ENCODE measurements at regions not wholly inside any gene's neighbourhood (a gene's known extent, or its start where the extent isn't known, plus 50 kb on each side); places are given as distances from the start of the nearest gene placed in this dataset.

DNA sequence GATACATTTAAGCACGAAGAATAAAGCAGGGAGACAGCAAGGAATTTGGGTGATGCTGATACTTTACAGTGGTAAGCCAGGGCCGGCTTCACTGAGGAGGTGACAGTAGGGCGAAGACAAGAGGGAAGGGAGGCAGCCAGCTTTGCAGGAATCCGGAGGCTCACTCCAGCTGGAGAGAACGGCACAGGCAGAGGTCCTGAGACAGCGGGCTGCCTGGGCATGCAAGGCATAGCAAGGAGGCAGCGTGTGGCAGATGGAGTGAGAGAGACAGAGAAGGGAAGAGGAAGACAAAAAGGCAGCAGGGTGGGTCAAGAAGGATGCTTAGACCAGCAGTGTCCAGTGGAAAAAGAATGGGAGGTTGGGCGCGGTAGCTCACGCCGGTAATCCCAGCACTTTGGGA is 83.2 kb upstream of the WASF3 start:
- in situ Hi-C loops (cut with MboI; ENCODE audit: low sequenced_read_pairs): no loop called here
- H3K9me3 ChIP-seq (ENCODE audit: control insufficient read depth, insufficient read depth, low read length): no peaks in the 10 kb centered on the region
- H4K20me1 ChIP-seq (ENCODE audit: insufficient read depth, low read length): no peaks in the 10 kb centered on the region
- BruUV-seq (replicated peaks): no TSS peak
- no peak overlapping the region for H2BK15ac ChIP-seq (ENCODE audit: low read depth, low read length)
- intact Hi-C loops (cut with micrococcal nuclease): no loop called here
- H2AK5ac ChIP-seq (ENCODE audit: low read depth, low read length): no peak overlapping the region
- no peak overlapping the region for H3K18ac ChIP-seq (ENCODE audit: low read depth, low read length)
- H3K23ac ChIP-seq (ENCODE audit: low read depth, low read length): no peak overlapping the region
- H3K9ac ChIP-seq (ENCODE audit: low read depth, low read length): no peak overlapping the region
- H2BK120ac ChIP-seq (ENCODE audit: low read depth, low read length): no peak overlapping the region
- H4K91ac ChIP-seq (ENCODE audit: insufficient read depth, low read depth, low read length): no peak overlapping the region
- no peaks in the 10 kb centered on the region for H3K36me3 ChIP-seq (ENCODE audit: control insufficient read depth, insufficient read depth, low read length)
- H4K8ac ChIP-seq (ENCODE audit: low read depth in 2 of 2, low read length in 2 of 2): no peak overlapping the region
- DNase-seq (no peak), ATAC-seq (ENCODE audit: low read depth) (no peak)
- no peak overlapping the region for H2BK20ac ChIP-seq (ENCODE audit: low read depth, low read length)
- no peak overlapping the region for H3K56ac ChIP-seq (ENCODE audit: extremely low read depth, insufficient read depth, low read length)
- H3K4me2 ChIP-seq (ENCODE audit: low read depth, low read length): no peak overlapping the region
- no peaks in the 10 kb centered on the region for H3K79me1 ChIP-seq (ENCODE audit: low read depth in 1 of 2, low read length in 2 of 2)
- H3K9me1 ChIP-seq (ENCODE audit: insufficient read depth, low read length): peaks cover 9% of the 10 kb centered on the region; the same call in 1 of the 2 replicates
- no peak overlapping the region for H3K4me3 ChIP-seq (ENCODE audit: insufficient read depth, low read depth, low read length)
- dilution Hi-C loops (cut with HindIII; ENCODE audit: low sequenced_read_pairs, unreplicated experiment): no loop called here
- no peak overlapping the region for H3K27ac ChIP-seq (ENCODE audit: insufficient read depth, low read length)
- H3K27me3 ChIP-seq (ENCODE audit: control insufficient read depth, insufficient read depth, low read length): no peaks in the 10 kb centered on the region
- H3K4me1 ChIP-seq (ENCODE audit: control insufficient read depth, insufficient read depth, low read length): peaks cover 9% of the 10 kb centered on the region; the same call in 1 of the 2 replicates
- TF ChIP-seq, protein P1, sequence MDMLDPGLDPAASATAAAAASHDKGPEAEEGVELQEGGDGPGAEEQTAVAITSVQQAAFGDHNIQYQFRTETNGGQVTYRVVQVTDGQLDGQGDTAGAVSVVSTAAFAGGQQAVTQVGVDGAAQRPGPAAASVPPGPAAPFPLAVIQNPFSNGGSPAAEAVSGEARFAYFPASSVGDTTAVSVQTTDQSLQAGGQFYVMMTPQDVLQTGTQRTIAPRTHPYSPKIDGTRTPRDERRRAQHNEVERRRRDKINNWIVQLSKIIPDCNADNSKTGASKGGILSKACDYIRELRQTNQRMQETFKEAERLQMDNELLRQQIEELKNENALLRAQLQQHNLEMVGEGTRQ (IDR thresholded peaks at IDR 0.05; ENCODE audit: low read depth, low read length): no peak
- TF ChIP-seq, protein P2, sequence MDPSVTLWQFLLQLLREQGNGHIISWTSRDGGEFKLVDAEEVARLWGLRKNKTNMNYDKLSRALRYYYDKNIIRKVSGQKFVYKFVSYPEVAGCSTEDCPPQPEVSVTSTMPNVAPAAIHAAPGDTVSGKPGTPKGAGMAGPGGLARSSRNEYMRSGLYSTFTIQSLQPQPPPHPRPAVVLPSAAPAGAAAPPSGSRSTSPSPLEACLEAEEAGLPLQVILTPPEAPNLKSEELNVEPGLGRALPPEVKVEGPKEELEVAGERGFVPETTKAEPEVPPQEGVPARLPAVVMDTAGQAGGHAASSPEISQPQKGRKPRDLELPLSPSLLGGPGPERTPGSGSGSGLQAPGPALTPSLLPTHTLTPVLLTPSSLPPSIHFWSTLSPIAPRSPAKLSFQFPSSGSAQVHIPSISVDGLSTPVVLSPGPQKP (IDR thresholded peaks at IDR 0.05; ENCODE audit: borderline replicate concordance, low read depth, low read length): no peak
- no peak for TF ChIP-seq SMC3 (IDR thresholded peaks at IDR 0.05; ENCODE audit: low read depth, low read length)
- POLR2A ChIA-PET (ENCODE audit: unreplicated experiment): no interaction called here
- peak overlapping the region; percentile 47 for H2AK9ac ChIP-seq (replicated peaks; ENCODE audit: low read depth, low read length, poor library complexity)
- WGBS, 2 experiments (ENCODE audit: extremely low coverage in 2 of 2, insufficient read length in 1 of 2): 84% methylated on average over 5 of the region's 11 CpGs; no CpG with 5 or more reads in 1 of the 2 experiments
- H2BK5ac ChIP-seq (ENCODE audit: low read depth, low read length, poor library complexity, severe bottlenecking): no peak overlapping the region
- H2AFZ ChIP-seq (replicated peaks; ENCODE audit: low read length, poor library complexity): no peak overlapping the region
- CTCF ChIA-PET: interaction anchor here (1.3 kb wide), 1 partner anchor 224 kb away, joined by 3 read pairs; no protein-coding TSS in a partner anchor
- no peak overlapping the region for H3K14ac ChIP-seq (replicated peaks; ENCODE audit: low read depth, low read length)
- no peak overlapping the region for H3K4ac ChIP-seq (ENCODE audit: low read depth, low read length)
- no peak overlapping the region for H4K5ac ChIP-seq (ENCODE audit: low read depth, low read length)

Data from IMR-90 (cell line).